ENCODE measurements at regions not wholly inside any gene's neighbourhood (a gene's known extent, or its start where the extent isn't known, plus 50 kb on each side); places are given as distances from the start of the nearest gene placed in this dataset.

- ATAC-seq (ENCODE audit: low FRiP score) (no peak), DNase-seq (ENCODE audit: low spot score) (no peak)
- TF ChIP-seq CTCF (IDR thresholded peaks at IDR 0.05) = no peak
Measured at GRCh38 chr13:20351281-20352022, 119.3 kb upstream of the GJB6 start.

GRCh38 chr13:20350819-20351218, 118.7 kb upstream of the GJB6 start:
- ATAC-seq (ENCODE audit: low FRiP score) (no peak), DNase-seq (ENCODE audit: low spot score) (no peak)
- TF ChIP-seq CTCF (IDR thresholded peaks at IDR 0.05) = no peak

- DNase-seq (ENCODE audit: low spot score) (no peak), ATAC-seq (ENCODE audit: low FRiP score) (no peak)
- TF ChIP-seq CTCF (IDR thresholded peaks at IDR 0.05) = no peak
Measured at GRCh38 chr13:20350382-20350763, 118.3 kb upstream of the GJB6 start.

GRCh38 chr13:20349564-20350381, 117.7 kb upstream of the GJB6 start:
- ATAC-seq (ENCODE audit: low FRiP score) (no peak), DNase-seq (ENCODE audit: low spot score) (no peak)
- TF ChIP-seq CTCF (IDR thresholded peaks at IDR 0.05) = no peak

GRCh38 chr13:20348645-20349408, 116.7 kb upstream of the GJB6 start:
- DNase-seq (ENCODE audit: low spot score) = no peak
- no peak for ATAC-seq (ENCODE audit: low FRiP score)
- no peak for TF ChIP-seq CTCF (IDR thresholded peaks at IDR 0.05)

- TF ChIP-seq CTCF (IDR thresholded peaks at IDR 0.05) = no peak
- DNase-seq (ENCODE audit: low spot score) = no peak
- no peak for ATAC-seq (ENCODE audit: low FRiP score)
Measured at GRCh38 chr13:20348018-20348417, 115.9 kb upstream of the GJB6 start.

Data from omental fat pad (tissue), 3 donors.